NCI-H128 (cell line): ENCODE measurements at regions not wholly inside any gene's neighbourhood (a gene's known extent, or its start where the extent isn't known, plus 50 kb on each side); places are given as distances from the start of the nearest gene placed in this dataset.
"Not testable (repeated sequence)": the region's sequence is repeated elsewhere in the genome, so short reads cannot be mapped to it uniquely, and the experiment has no call there.

Experiments
- DNase-seq: peaks from one replicate; lab custom pipeline; 2025; ENCODE audit not compliant: unreplicated experiment; lab: John Stamatoyannopoulos, UW

DNA sequence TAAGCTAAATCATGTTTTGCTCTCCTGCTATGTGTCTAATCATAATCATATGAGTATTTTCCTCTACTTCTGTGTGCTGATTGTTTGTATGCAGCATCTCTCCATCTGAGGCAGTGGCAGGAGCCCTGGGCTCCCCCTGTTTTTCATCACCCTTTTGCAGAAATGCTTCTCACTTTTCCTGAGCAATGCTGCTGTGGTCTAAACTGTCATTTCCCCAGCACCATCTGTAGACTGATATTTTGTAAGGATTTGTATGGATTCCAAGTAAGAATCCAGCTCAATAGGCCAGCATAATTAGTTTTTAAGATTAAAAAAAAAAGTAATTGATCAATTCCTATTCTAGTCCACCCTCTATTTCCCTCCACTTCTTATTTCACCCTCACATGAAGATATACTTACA is 257.0 kb upstream of the CPHXL start:
- no peak for DNase-seq

- no peak for DNase-seq
Measured at GRCh38 chr16:75983741-75984381, 257.6 kb upstream of the CPHXL start.

- no peak for DNase-seq
Measured at GRCh38 chr16:75987323-75987722, 261.0 kb upstream of the CPHXL start.

DNA sequence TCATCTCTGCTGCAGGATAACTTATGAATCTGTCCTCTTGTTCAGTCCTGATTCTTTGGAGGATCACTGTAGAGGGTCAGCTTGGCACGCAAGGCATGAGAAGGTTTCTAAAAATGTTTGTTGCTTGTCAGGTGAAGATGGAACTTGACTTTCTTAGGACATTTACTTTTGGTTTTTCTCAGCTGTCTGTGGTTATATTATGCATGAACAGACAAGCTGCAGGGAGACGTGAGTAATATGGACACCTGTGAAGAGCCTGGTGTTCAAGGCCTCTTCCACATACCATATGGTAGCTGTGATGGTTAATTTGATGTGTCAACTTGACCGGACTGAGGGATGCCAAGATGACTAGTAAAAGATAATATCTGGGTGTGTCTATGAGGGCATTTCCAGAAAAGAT is 270.2 kb upstream of the CPHXL start:
- DNase-seq, result no peak

GRCh38 chr16:75997606-75998005 is 271.3 kb upstream of the CPHXL start:
- no peak for DNase-seq

- no peak for DNase-seq
Measured at GRCh38 chr16:76007645-76008044, 269.6 kb upstream of the CNTNAP4 start.

DNA sequence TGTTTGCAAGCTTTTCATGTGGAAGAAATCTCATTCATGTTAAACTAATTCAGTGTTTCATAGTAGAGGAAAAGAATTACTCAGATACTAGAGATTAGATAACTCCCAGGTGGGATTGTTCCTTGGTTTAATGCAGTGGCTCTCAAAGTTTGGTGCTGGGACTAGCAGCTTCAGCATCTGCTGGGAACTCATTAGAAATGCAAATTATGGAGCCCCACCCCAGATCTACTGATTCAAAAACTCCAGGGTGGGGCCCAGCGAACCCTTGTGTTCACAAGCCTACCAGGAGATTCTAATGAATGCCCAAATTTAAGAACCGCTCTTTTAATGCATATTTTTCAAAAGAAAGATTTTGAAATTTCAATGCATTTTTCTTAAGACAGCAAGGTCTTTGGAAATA is 253.4 kb upstream of the CNTNAP4 start:
- no peak for DNase-seq

GRCh38 chr16:76035689-76036088 is 241.5 kb upstream of the CNTNAP4 start:
- DNase-seq, result no peak

GRCh38 chr16:76038097-76038496 is 239.1 kb upstream of the CNTNAP4 start:
- no peak for DNase-seq

GRCh38 chr16:76052725-76053124 is 224.5 kb upstream of the CNTNAP4 start:
- DNase-seq, result no peak

DNA sequence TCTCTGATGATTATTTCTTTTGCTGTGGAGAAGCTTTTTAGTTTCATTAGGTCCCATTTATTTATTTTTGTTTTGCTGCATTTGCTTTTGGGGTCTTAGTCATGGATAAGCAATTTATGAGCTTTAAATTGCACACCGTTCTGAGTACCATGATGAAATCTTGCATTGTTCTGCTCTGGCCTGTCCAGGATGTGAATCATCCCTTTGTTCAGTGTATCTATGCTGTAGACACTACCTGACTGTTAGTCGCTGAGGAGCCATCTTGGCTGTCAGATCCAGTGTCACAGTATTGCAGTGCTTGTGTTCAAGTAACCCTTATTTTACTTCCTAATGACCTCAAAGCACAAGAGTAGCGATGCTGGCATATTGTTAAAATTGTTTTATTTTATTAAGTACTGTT is 218.0 kb upstream of the CNTNAP4 start:
- no peak for DNase-seq

DNA sequence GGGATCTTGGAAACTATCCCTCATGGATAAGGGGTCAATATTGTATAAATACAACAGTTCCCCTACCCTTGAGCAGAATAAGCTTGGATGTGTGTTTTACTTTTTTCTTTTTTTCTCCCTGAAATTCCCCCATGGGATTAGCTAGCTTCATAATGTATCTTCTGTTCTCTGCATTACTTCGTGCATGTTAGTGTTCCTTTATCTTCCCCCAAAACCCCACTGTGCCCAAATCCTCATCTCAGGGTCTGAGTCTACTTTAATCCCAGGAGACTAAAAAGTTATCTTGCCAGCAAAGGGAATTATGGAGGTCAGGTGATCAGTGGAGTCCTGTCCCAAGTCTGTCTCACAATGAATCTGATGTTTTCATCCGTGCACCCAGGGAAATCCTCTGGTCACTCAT is 217.5 kb upstream of the CNTNAP4 start:
- DNase-seq, result no peak

DNA sequence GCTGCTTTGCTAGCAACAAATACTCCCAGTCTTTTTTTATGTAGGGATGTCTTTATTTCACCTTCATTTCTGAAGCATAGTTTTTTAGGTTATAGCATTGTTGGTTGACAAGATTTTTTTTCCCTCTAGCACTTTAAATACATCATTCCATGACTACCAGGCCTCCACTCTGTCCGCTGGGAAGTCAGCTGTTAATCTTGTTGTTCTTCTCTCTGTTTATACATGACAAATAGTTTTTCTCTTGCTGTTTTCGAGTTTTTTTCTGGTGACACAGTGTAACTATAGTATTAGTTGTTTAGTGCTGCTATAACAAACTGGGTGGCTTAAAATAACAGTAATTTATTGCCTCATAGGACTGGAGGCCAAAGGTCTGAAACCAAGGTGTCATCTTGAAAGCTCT is 205.5 kb upstream of the CNTNAP4 start:
- no peak for DNase-seq

DNA sequence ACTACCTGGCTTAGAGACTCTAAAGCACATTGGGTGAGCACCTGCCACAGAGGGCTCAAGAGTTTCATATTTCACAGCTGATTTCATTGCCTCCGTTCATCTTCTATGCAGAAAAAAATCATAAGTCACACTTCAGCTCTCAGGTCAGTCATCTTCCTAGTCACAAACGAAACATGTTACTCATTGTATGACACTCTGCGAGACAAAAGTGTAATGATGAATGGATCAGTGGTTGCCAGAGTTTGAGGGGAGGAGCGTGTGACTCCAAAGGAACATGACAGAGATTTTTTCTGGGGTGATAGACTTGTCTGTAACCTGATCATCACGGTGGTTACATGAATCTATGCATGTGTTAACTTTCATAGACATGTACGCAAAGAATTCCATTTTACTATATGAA is 195.2 kb upstream of the CNTNAP4 start:
- peak; percentile 43 for DNase-seq

DNA sequence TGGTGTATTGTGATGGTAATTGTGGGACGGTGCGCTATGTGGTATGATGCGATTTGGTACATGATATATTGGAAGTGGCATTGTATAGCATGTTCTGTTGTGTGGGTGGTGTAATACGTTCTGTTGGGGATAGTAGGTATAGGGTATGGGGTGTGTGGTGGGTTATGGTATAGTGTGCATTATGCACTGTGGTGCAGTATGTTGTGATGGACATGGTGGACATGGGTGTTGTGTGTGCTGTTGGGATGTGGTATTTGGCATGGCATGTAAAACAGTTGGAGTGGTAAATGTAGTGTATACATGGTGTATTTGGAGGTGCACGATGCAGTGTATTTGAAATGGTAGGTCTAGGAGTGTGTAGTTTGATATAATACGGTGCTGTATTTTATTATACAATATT is 170.6 kb upstream of the CNTNAP4 start:
- DNase-seq, result no peak

GRCh38 chr16:76108460-76108859 is 168.7 kb upstream of the CNTNAP4 start:
- DNase-seq, result no peak

- no peak for DNase-seq
Measured at GRCh38 chr16:76114681-76115080, 162.5 kb upstream of the CNTNAP4 start.

DNA sequence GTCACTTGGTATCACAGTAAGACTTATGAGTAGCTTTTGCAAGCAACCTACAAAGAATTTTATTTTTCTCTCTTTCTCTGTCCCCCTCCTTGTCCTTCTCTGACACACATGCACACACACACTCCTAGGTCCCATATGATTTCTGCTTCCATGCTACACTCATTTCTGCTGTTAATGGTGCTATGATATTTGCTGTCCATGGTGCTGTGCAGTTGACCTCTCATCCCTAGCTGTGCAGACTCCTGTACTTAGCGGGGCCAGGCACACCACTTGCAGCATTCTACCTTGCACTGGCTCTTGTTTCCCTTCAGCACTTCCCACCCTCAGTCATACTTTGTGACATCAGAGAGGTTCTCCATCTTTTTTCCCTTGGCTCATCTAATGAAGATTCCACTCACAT is 158.9 kb upstream of the CNTNAP4 start:
- no peak for DNase-seq

DNA sequence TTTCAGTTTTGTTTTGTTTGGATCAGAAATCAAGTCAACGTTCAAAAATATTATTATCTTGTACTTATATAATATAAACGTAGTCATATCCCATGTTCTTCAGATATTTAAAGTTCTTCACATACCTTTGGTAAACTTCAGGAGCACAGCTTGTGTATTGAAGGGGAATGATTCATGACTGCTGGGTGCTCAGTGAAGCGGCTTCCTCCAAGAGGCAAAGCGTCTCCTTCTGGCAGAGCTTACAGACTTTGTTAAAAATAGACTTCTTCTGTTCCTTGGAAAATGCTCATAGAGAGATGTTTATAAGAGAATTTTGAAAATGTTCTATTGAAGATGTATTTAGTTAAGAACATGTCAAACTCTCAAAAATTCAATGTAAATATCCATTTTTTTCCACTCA is 155.6 kb upstream of the CNTNAP4 start:
- no peak for DNase-seq

DNA sequence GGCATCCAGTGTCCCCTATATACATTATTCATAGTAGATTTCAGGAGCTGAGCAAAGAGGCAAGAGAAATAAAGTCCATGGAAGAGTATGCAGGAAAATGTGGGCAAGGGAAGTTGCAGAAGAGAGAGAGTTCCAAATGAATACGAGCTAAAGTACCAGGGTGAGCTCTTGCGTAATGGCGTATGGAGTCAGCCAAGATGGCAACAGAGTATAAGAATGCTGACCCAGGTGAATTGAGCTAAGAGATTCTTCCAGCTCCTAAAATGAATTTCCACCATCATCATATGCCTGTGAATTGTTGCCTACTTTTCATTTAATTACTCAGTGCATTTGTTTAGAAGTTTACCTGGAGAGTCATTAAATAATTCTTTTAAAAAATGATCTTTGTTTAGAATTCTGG is 153.2 kb upstream of the CNTNAP4 start:
- DNase-seq, result no peak

- no peak for DNase-seq
Measured at GRCh38 chr16:76125871-76126270, 151.3 kb upstream of the CNTNAP4 start.

GRCh38 chr16:76138056-76138455 is 139.1 kb upstream of the CNTNAP4 start:
- not testable (repeated sequence) for DNase-seq

DNA sequence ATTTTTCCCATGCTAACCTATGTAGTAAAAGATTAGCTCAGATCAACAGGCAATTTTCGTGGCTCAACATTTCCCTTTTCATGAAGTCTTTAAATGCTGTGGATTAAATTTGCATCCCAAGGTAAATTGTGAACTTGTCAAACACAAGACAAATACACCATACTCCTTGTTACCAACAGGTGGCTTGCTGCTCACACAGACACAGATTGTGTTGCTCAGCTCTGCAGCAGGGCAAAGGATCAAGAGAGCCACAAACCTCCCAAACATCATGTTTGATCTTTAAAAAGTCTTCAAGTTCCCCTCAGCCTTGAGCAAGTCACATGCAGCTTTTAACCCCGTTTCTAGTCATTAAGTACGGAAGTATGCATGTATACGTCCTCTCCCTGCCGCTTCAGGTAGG is 119.6 kb upstream of the CNTNAP4 start:
- DNase-seq, result no peak

DNA sequence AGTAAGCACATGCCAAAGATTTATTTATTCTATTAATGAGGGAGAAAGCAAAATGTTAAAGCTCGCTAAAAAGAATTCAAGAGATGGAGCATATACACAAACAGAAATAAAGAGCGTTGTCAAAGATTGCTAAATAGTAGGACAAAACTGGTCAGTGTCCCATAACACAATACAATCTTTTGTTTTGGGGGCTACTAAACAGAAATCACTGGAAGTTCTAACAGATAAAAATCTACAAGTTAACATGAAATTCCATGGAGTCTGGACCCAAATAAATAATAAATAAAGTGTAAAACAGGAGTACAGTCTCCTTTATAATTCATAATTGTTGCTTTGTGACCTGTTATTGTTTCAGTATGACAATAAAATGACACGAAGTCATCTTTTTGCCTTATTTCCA is 115.2 kb upstream of the CNTNAP4 start:
- no peak for DNase-seq
